ENCODE measurements at regions not wholly inside any gene's neighbourhood (a gene's known extent, or its start where the extent isn't known, plus 50 kb on each side); places are given as distances from the start of the nearest gene placed in this dataset.

- TF ChIP-seq POLR2A (IDR thresholded peaks at IDR 0.05) (no peak), CTCF (IDR thresholded peaks at IDR 0.05) (no peak), EP300 (IDR thresholded peaks at IDR 0.05) (no peak)
Observed at GRCh38 chr2:182592691-182593393, 123.2 kb upstream of the DNAJC10 start.

Measured in sigmoid colon (tissue), 4 donors.